Esophagus (tissue), 2 donors: ENCODE measurements at regions not wholly inside any gene's neighbourhood (a gene's known extent, or its start where the extent isn't known, plus 50 kb on each side); places are given as distances from the start of the nearest gene placed in this dataset.

Source experiments
- H3K27ac ChIP-seq, 2 donors: one replicate each; pipeline ENCODE4 v1.5.1; 2013; ENCODE audit warnings: low read depth in 2 of 2, mild to moderate bottlenecking in 2 of 2, inconsistent platforms in 1 of 2, low read length in 1 of 2, moderate library complexity in 1 of 2
- H3K27me3 ChIP-seq, 2 donors: one replicate each; pipeline ENCODE4 v1.6.1; 2013; ENCODE audit warnings: low read length in 2 of 2, control low read depth in 1 of 2, mild to moderate bottlenecking in 1 of 2; ENCODE audit not compliant: insufficient read depth in 2 of 2, control insufficient read depth in 1 of 2
- H3K36me3 ChIP-seq, 2 donors: one replicate each; pipeline ENCODE4 v1.6.1; 2013; ENCODE audit warnings: low read length in 1 of 2; ENCODE audit not compliant: control insufficient read depth in 2 of 2, insufficient read depth in 2 of 2
- H3K4me1 ChIP-seq, 2 donors: one replicate each; pipeline ENCODE4 v1.6.1; 2013; ENCODE audit warnings: low read length in 1 of 2; ENCODE audit not compliant: control insufficient read depth in 2 of 2, insufficient read depth in 2 of 2
- H3K4me3 ChIP-seq, 2 donors: one replicate each; pipeline ENCODE4 v1.5.1; 2013; ENCODE audit warnings: low read length in 2 of 2, mild to moderate bottlenecking in 2 of 2, low read depth in 1 of 2, moderate library complexity in 1 of 2
- H3K9me3 ChIP-seq, 2 donors: one replicate each; pipeline ENCODE4 v1.6.1; 2013; ENCODE audit warnings: mild to moderate bottlenecking in 2 of 2, low read depth in 1 of 2, low read length in 1 of 2, moderate library complexity in 1 of 2; ENCODE audit not compliant: control insufficient read depth in 2 of 2, insufficient read depth in 1 of 2
- WGBS, 2 donors: extraction: QIAGEN DNeasy Blood & Tissue Kit; methylation state at CpG; one replicate each; pipeline ENCODE4 v1.1.7; 2013; 5-methylcytosine and 5-hydroxymethylcytosine counted together
- donor health status: healthy with polysubstance abuse.
- donor health status: Bipolar disorder and iron deficiency.

DNA sequence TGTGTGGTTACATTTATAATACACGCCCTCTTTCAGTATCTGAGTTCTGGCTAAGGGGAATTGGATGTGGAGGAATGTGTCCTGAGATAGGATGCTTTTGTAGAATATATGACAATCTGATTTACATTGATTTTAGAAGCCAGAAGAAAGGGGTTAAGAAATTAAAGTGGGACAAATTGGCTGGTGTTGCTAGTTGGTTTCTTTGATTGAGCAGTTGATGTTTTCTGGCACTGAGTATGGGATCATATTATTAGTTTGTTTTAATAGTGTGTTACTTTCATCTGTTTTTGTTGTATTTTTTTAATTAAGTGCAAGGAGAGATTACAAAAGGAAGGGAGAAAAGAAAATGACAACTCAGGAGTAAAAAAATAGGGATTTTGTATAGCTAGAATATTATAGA, 1634.7 kb upstream of the B3GALT2 start:
- Histone ChIP-seq H3K4me1 (no peaks in the 10 kb centered on the region), H3K27me3 (no peaks in the 10 kb centered on the region), H3K9me3 (no peaks in the 10 kb centered on the region), H3K4me3 (no peak overlapping the region), H3K36me3 (no peaks in the 10 kb centered on the region), H3K27ac (no peak overlapping the region)
- 91 to 98% methylated on average over 1 of the region's 1 CpG for WGBS, 2 donors

DNA sequence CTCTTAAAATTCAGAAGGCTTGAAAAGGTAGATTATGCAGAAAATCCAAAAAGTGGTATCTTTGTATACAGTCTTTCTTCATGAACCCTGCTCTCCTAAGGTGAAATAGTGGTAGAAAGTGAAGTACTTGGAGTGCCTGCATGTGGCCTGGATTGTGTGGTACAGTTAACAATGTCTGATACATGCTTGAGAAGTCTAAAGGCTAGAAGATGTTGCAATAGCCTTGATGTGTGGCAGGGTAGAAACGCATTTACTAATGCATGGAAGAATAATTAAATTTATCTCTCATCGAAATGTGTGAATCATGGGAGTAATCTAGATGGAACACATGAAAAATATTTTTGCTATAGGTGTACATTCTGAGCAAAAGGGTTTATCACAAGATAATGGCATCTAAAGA, 1632.3 kb upstream of the B3GALT2 start:
- Histone ChIP-seq H3K27me3 (no peaks in the 10 kb centered on the region), H3K27ac (no peak overlapping the region), H3K9me3 (no peaks in the 10 kb centered on the region), H3K4me3 (no peak overlapping the region), H3K4me1 (no peaks in the 10 kb centered on the region), H3K36me3 (no peaks in the 10 kb centered on the region)
- WGBS, 2 donors: 81 to 82% methylated on average over 2 of the region's 2 CpGs

- no peak overlapping the region for H3K4me3 ChIP-seq
- no peak overlapping the region for H3K27ac ChIP-seq
- H3K36me3 ChIP-seq: no peaks in the 10 kb centered on the region
- no peaks in the 10 kb centered on the region for H3K27me3 ChIP-seq
- H3K4me1 ChIP-seq: no peaks in the 10 kb centered on the region
- no peaks in the 10 kb centered on the region for H3K9me3 ChIP-seq
- 73 to 80% methylated on average over 2 of the region's 2 CpGs for WGBS, 2 donors
These were observed 1630.4 kb upstream of the B3GALT2 start for GRCh38 chr1:194816859-194817258.

GRCh38 chr1:194813096-194813495, 1626.7 kb upstream of the B3GALT2 start:
- Histone ChIP-seq H3K9me3 (no peaks in the 10 kb centered on the region), H3K27me3 (no peaks in the 10 kb centered on the region), H3K36me3 (no peaks in the 10 kb centered on the region), H3K4me1 (no peaks in the 10 kb centered on the region), H3K4me3 (no peak overlapping the region), H3K27ac (no peak overlapping the region)
- 64 to 67% methylated on average over 1 of the region's 1 CpG for WGBS, 2 donors

DNA sequence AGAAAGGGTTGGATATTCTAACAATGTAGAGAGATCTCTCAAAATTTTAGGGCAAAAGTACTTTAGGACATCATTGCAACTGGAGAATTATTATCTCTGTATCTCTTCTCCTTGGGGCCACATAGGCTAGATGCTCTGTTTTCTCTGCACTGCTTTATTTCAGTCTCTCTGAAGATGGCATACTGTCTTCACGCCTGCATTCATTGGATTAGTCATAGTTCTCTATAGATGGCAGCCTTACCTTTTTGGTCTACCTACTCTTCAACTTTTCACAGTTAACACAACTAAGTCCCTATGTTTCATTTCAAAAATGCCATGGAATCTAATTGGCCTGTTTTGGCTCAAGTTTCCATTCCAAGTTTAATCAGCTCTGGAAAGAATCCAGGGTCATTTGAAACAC, 1623.3 kb upstream of the B3GALT2 start:
- Histone ChIP-seq H3K27me3 (no peaks in the 10 kb centered on the region), H3K4me1 (no peaks in the 10 kb centered on the region), H3K36me3 (no peaks in the 10 kb centered on the region), H3K27ac (no peak overlapping the region), H3K9me3 (no peaks in the 10 kb centered on the region), H3K4me3 (no peak overlapping the region)
- WGBS, 2 donors: 62 to 81% methylated on average over 1 of the region's 1 CpG

- Histone ChIP-seq H3K4me1 (no peaks in the 10 kb centered on the region), H3K9me3 (no peaks in the 10 kb centered on the region), H3K36me3 (no peaks in the 10 kb centered on the region), H3K4me3 (no peak overlapping the region), H3K27me3 (no peaks in the 10 kb centered on the region), H3K27ac (no peak overlapping the region)
- 54 to 70% methylated on average over 3 of the region's 3 CpGs for whole genome bisulfite sequencing, 2 donors
These were observed 1622.8 kb upstream of the B3GALT2 start for GRCh38 chr1:194809215-194809614.

DNA sequence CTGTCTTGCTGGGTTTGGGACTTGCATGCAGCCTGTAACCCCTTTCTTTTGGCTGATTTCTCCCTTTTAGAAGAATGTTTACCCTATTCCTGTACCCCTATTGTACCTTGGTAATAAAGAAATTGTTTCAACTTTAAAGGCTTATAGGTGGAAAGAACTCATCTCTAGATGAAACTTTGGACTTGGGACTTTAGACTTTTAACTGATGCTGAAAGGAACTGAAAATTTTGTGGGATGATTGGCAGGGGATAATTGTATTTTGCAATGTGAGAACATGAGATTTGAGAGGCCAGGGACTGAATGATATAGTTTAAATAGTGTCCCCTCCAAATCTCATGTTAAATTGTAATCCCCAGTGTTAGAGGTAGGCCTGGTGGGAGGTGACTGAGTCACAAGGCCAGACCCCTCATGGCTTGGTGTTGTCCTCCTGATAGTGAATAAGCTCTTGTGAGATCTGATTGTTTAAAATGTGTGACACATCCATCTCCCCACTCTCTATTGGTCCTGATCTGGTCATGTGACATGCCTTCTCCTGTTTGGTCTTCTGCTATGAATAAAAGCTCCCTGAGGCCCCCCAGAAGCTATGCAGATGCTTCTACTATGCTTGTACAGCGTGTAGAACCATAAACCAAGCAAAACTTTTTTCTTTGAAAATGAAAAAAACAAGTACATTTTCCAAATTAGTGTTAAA, 1621.3 kb upstream of the B3GALT2 start:
- Histone ChIP-seq H3K27me3 (no peaks in the 10 kb centered on the region), H3K27ac (no peak overlapping the region), H3K36me3 (no peaks in the 10 kb centered on the region), H3K9me3 (no peaks in the 10 kb centered on the region), H3K4me1 (no peaks in the 10 kb centered on the region), H3K4me3 (no peak overlapping the region)
- WGBS, 2 donors: 42 to 50% methylated on average over 1 of the region's 1 CpG

DNA sequence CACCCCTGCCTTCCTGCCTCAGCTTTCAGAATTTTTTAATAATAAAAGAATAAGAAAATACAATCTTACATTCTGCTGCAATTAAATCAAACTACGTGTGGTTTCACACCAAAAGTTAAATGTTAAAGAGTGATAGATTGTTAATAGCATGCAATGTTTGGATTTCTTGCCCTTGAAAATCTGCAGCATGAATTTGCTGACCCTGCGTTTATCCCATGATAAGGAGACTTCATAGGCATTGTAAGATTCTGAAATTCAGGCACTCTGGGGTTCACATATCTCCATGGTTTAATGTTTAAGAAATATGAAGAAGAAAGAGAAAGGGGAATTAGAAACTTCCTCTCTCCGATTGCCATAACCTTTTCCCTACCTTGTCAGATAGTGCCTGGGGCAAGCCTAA, 1616.2 kb upstream of the B3GALT2 start:
- no peak overlapping the region for H3K27ac ChIP-seq
- H3K9me3 ChIP-seq: no peaks in the 10 kb centered on the region
- no peaks in the 10 kb centered on the region for H3K27me3 ChIP-seq
- WGBS, 2 donors: 48 to 61% methylated on average over 3 of the region's 3 CpGs
- H3K4me3 ChIP-seq: no peak overlapping the region
- H3K36me3 ChIP-seq: no peaks in the 10 kb centered on the region
- H3K4me1 ChIP-seq: no peaks in the 10 kb centered on the region

DNA sequence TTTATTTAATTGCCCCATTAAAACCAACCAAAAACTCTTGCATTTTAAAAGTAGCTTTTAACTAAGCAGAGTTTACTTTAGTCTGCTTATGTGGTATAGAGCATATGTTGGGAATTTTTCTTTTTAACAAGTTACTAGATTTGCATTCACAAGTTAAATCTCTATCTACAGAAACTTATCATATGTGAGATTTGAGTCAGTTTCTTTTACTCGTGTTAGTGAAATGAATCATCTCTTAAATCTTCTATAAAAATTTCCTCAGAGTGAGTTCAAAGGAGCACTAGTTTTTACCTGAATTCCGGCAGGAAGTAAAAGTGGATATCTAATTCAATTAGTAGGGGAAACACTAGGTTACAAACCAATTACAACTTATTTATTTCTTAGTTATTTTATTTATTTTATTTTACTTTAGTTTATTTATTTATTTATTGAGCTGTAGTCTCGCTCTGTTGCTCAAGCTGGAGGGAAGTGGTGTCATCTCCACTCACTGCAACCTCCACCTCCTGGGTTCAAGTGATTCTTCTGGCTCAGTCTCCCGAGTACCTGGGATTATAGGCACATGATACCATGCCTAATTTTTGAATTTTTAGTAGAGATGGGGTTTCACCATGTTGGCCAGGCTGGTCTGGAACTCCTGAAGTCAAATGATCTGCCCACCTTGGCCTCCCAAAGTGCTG, 1609.6 kb upstream of the B3GALT2 start:
- H3K27me3 ChIP-seq: no peaks in the 10 kb centered on the region
- 69 to 76% methylated on average over 4 of the region's 4 CpGs for WGBS, 2 donors
- no peaks in the 10 kb centered on the region for H3K9me3 ChIP-seq
- no peak overlapping the region for H3K27ac ChIP-seq
- no peaks in the 10 kb centered on the region for H3K36me3 ChIP-seq
- no peak overlapping the region for H3K4me3 ChIP-seq
- no peaks in the 10 kb centered on the region for H3K4me1 ChIP-seq

DNA sequence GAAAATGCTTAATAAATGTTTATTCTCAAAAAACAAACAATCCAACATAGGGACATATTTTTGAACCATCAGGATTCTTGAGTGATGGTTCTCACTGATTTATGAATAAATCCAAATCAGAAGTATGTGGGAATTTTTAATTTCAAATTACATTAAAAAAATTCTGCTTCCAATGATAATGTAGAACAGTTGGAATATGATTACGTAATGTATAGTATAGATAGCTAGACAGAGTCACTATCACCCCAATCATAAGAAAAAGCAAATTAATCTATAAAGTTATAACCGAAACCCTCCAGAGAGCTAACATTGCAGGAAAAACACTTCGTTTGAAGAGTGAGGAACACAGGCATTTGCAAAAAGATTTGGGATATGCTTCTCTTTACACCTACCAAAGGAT, 1600.6 kb upstream of the B3GALT2 start:
- H3K27ac ChIP-seq: no peak overlapping the region
- H3K4me1 ChIP-seq: no peaks in the 10 kb centered on the region
- H3K36me3 ChIP-seq: no peaks in the 10 kb centered on the region
- H3K9me3 ChIP-seq: no peaks in the 10 kb centered on the region
- no peaks in the 10 kb centered on the region for H3K27me3 ChIP-seq
- 75 to 83% methylated on average over 3 of the region's 3 CpGs for WGBS, 2 donors
- no peak overlapping the region for H3K4me3 ChIP-seq
